Transverse colon (tissue), 4 donors: ENCODE measurements at regions not wholly inside any gene's neighbourhood (a gene's known extent, or its start where the extent isn't known, plus 50 kb on each side); places are given as distances from the start of the nearest gene placed in this dataset.
"Not testable (repeated sequence)": the region's sequence is repeated elsewhere in the genome, so short reads cannot be mapped to it uniquely, and the experiment has no call there.

Experiments used
- DNase-seq: peaks from one replicate; pipeline ENCODE4 v3.0.0-alpha.2; 2019
- H3K27ac ChIP-seq, 4 donors: fragments of 200-600 bp; sonication (generic); 2 replicates each; pipeline ENCODE4 v1.5.1; 2016 to 2018; ENCODE audit warnings: inconsistent platforms in 4 of 4
- H3K27me3 ChIP-seq: fragments of 200-600 bp; sonication (generic); 2 replicates; pipeline ENCODE4 v1.5.1; 2017; ENCODE audit warnings: inconsistent platforms
- H3K36me3 ChIP-seq, 4 donors: fragments of 200-600 bp; sonication (generic); 2 replicates each; pipeline ENCODE4 v1.5.1; 2017 to 2019; ENCODE audit warnings: inconsistent platforms in 4 of 4
- H3K4me1 ChIP-seq, 4 donors: fragments of 200-600 bp; sonication (generic); 2 replicates each; pipeline ENCODE4 v1.5.1; 2017 to 2020; ENCODE audit warnings: inconsistent platforms in 4 of 4
- H3K4me3 ChIP-seq, 4 donors: fragments of 200-600 bp; sonication (generic); 1 replicate in 1 of 4; 2 replicates in 3 of 4; pipeline versions ENCODE4 v1.5.1 to v1.6.1; 2017 to 2019; ENCODE audit warnings: inconsistent platforms in 4 of 4
- H3K9me3 ChIP-seq, 2 donors: fragments of 200-600 bp; sonication (generic); 2 replicates each; pipeline ENCODE4 v1.5.1; 2017 to 2019; ENCODE audit warnings: inconsistent platforms in 2 of 2
- EP300 ChIP-seq: sonication (generic); formaldehyde crosslinking; IDR thresholded peaks from one replicate; pipeline ENCODE4 v1.6.1; 2017; ENCODE audit warnings: antibody characterized with exemption, low read depth
- POLR2A ChIP-seq: fragments of 450-650 bp; IDR thresholded peaks from one replicate; pipeline ENCODE4 v1.6.1; 2016; ENCODE audit warnings: antibody characterized with exemption, mild to moderate bottlenecking, moderate library complexity
- POLR2AphosphoS5 ChIP-seq, 3 donors: sonication (generic); formaldehyde crosslinking; IDR thresholded peaks; one replicate each; pipeline ENCODE4 v1.6.1; 2016; ENCODE audit warnings: antibody characterized with exemption in 3 of 3
- WGBS, 2 donors: methylation state at CpG; one replicate each; pipeline ENCODE4 v1.1.5; 2018; ENCODE audit warnings: low coverage in 1 of 2; 5-methylcytosine and 5-hydroxymethylcytosine counted together
- in situ Hi-C, 4 donors: fragments of 200-750 bp; cut with MboI; loops; one replicate each; pipeline versions ENCODE4 v1.15.0 to v1.15.1; 2017; ENCODE audit warnings: low sequenced_read_pairs in 3 of 4, low pct_ligation_motif_present in 1 of 4, low pct_unique_long_range_greater_than_20kb in 1 of 4
- intact Hi-C: fragments of 100-400 bp; cut with DNase I; formaldehyde crosslinking; loops from one replicate; pipeline ENCODE4 v1.15.1; 2023; ENCODE audit warnings: low total_unique reads
- TF ChIP-seq, protein P1 (sequence below), 5 experiments: fragments of 200-600 bp in 3 of 5; fragments of 450-650 bp in 2 of 5; sonication (generic) in 3 of 5; IDR thresholded peaks; 1 replicate in 2 of 5; 2 replicates in 3 of 5; pipeline ENCODE4 v1.5.1; 2016 to 2017; ENCODE audit warnings: antibody characterized with exemption in 5 of 5, inconsistent platforms in 3 of 5, mild to moderate bottlenecking in 2 of 5, moderate library complexity in 1 of 5

DNA sequence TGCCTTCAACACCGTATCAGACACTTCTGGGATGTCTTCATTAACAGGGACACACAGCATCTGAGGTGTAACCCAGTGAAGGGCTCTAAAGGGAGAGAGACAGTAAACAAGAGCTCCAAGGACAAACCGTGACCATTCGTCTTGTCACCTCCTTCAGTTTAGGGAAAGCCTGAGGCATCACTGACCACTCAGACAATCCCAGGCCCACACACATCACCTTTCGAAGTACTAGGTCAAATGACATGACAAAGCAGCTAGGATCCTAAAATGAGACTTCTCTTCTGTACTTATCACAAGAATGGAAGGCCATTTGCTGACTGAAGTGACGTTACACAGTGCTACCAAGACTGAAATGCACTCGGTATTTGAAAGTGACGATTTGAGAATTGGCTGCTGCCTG is 200.7 kb upstream of the KCTD7 start:
- TF ChIP-seq, protein P1, sequence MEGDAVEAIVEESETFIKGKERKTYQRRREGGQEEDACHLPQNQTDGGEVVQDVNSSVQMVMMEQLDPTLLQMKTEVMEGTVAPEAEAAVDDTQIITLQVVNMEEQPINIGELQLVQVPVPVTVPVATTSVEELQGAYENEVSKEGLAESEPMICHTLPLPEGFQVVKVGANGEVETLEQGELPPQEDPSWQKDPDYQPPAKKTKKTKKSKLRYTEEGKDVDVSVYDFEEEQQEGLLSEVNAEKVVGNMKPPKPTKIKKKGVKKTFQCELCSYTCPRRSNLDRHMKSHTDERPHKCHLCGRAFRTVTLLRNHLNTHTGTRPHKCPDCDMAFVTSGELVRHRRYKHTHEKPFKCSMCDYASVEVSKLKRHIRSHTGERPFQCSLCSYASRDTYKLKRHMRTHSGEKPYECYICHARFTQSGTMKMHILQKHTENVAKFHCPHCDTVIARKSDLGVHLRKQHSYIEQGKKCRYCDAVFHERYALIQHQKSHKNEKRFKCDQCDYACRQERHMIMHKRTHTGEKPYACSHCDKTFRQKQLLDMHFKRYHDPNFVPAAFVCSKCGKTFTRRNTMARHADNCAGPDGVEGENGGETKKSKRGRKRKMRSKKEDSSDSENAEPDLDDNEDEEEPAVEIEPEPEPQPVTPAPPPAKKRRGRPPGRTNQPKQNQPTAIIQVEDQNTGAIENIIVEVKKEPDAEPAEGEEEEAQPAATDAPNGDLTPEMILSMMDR (IDR thresholded peaks at IDR 0.05) = no peak
- no peak for TF ChIP-seq EP300
- TF ChIP-seq POLR2AphosphoS5 (IDR thresholded peaks at IDR 0.05) = no peak
- TF ChIP-seq POLR2A = no peak
- H3K4me1 ChIP-seq = peaks cover 0 to 18% (median 3%) of the 10 kb centered on the region in 4 donors
- no peaks in the 10 kb centered on the region for H3K27me3 ChIP-seq
- H3K4me3 ChIP-seq = no peak overlapping the region
- DNase-seq = no peak
- no peaks in the 10 kb centered on the region for H3K9me3 ChIP-seq
- intact Hi-C loops = no loop called here
- no peak overlapping the region for H3K27ac ChIP-seq
- WGBS, 2 donors = 90 to 96% methylated on average over 4 to 7 of the region's 7 CpGs
- H3K36me3 ChIP-seq = no peaks in the 10 kb centered on the region
- in situ Hi-C loops = no loop called here

DNA sequence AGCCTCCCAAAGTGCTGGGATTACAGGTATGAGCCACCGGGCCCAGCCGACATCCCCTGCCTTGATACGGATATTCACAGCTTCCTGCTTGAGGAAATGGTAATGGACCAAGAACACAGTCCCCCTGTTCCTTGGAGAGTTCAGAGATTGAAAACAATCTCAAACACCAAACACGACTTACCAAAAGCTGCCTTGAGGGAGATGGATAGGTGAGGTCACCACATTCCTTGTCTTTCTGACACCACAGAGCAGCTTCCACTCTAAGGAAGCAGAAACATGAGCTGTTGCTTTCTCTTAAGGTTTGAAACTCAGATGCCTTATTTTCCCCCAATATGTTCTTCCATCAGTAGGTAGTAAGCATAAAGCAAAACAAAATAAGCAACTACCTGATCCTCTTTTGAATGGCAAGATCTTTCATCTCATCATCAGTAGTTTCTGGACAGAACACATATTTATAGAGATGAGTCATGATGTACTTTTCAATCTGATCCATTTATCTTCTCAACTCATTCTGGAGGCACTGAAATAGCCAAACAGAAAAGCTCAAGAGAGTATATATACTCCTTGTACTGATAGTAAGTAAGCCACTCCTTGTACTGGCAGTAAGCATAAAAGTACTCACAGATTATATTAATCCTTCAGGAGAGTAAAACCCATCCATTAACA is 199.1 kb upstream of the KCTD7 start:
- WGBS, 2 donors = 94 to 100% methylated on average over 1 to 4 of the region's 4 CpGs
- TF ChIP-seq EP300 = no peak
- TF ChIP-seq, protein P1 (IDR thresholded peaks at IDR 0.05) = no peak
- TF ChIP-seq POLR2AphosphoS5 (IDR thresholded peaks at IDR 0.05) = no peak
- no peak for TF ChIP-seq POLR2A
- Histone ChIP-seq H3K36me3 (no peaks in the 10 kb centered on the region), H3K27me3 (no peaks in the 10 kb centered on the region), H3K4me1 (peaks cover 0 to 18% (median 3%) of the 10 kb centered on the region in 4 donors), H3K27ac (peak overlapping the region in 2 of 4 donors; percentile 27 to 39), H3K4me3 (no peak overlapping the region), H3K9me3 (no peaks in the 10 kb centered on the region)
- in situ Hi-C loops (no loop called here), intact Hi-C loops (no loop called here)
- DNase-seq = no peak

DNA sequence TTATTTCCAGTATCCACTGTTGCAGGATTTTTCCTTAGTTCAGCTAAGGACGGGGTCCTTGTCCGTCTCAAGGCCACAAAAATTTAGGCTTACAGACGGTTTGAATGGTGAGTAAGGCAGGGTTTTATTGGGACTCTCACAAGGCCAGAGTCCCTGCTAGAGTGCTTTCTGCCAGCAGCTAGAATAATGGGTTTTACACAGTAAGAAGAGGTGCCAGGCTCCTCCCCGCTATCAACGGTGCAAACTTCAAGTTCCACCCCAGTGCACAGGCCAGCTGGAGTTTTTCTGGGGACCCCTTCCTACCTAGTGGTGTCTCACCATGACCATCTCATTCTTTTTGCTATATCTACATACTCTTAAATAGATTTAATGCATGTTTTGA is 198.5 kb upstream of the KCTD7 start:
- WGBS, 2 donors = 56% methylated on average over 5 of the region's 5 CpGs; no CpG with 5 or more reads in 1 of the 2 donors
- Histone ChIP-seq H3K4me3 (no peak overlapping the region), H3K9me3 (no peaks in the 10 kb centered on the region), H3K27ac (peak overlapping the region in 2 of 4 donors; percentile 27 to 39), H3K4me1 (peaks cover 0 to 18% (median 3%) of the 10 kb centered on the region in 4 donors), H3K36me3 (no peaks in the 10 kb centered on the region), H3K27me3 (no peaks in the 10 kb centered on the region)
- intact Hi-C loops (no loop called here), in situ Hi-C loops (no loop called here)
- no peak for TF ChIP-seq POLR2A
- TF ChIP-seq POLR2AphosphoS5 (IDR thresholded peaks at IDR 0.05) = no peak
- TF ChIP-seq EP300 = no peak
- TF ChIP-seq, protein P1 (IDR thresholded peaks at IDR 0.05) = no peak
- peak; percentile 43 for DNase-seq

DNA sequence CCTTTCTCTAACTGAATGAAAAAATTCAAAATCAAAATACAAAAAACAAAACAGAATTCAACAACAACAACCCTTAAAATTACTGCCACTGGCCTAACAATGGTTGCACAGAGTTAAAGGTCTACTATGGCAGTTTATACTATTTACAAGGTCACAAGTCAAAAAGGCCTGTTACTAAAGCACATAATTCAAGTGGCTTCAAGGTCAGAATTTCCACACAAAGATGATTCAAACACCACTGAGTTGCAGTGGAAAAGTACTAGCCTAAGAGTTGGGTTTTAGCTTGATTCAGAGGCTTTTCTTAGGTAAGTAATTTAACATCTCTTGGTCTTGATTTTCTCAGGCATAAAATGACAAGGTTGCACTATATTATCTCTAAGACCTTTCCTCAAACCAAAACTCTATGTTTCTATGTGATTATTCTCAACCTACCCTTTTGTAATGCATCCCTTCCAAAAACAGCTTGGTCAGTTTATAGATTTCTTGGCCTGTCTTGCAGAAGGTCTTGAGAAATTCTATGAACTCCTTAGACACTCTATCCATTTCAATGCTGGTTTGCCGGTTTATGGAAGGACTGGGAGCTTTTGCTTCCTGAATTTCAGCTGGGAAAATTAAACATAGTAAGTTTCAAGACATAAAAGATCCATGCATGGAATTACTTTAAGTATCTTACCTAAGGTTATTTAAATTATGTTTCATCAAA is 189.8 kb upstream of the KCTD7 start:
- Histone ChIP-seq H3K27ac (peak overlapping the region; percentile 66 to 79 (median 74)), H3K4me1 (peaks cover 3 to 42% (median 24%) of the 10 kb centered on the region in 4 donors)
- H3K4me3 ChIP-seq, H3K9me3 ChIP-seq, H3K36me3 ChIP-seq, H3K27me3 ChIP-seq, in situ Hi-C loops, intact Hi-C loops, DNase-seq: not testable (repeated sequence)
- 40 to 62% methylated on average over 1 of the region's 1 CpG for WGBS, 2 donors
